SU-DHL-6 (cell line): ENCODE measurements at regions not wholly inside any gene's neighbourhood (a gene's known extent, or its start where the extent isn't known, plus 50 kb on each side); places are given as distances from the start of the nearest gene placed in this dataset.

Experiments used
- H2AFZ ChIP-seq: fragments of 200-600 bp; sonication (generic); 2 replicates; pipeline ENCODE4 v1.6.1; 2014; ENCODE audit warnings: low read depth, mild to moderate bottlenecking, moderate library complexity, mixed read lengths, antibody characterized with exemption, low read length; ENCODE audit not compliant: severe bottlenecking
- H3F3A ChIP-seq: fragments of 200-600 bp; shearing (Covaris generic); 2 replicates; pipeline ENCODE4 v1.6.0; 2016; ENCODE audit warnings: antibody characterized with exemption, mild to moderate bottlenecking; ENCODE audit not compliant: insufficient read depth
- H3K27ac ChIP-seq: fragments of 200-600 bp; sonication (generic); 2 replicates; pipeline ENCODE4 v1.5.1; 2016; ENCODE audit warnings: low read depth, mild to moderate bottlenecking, low read length, moderate library complexity, mixed read lengths
- H3K27me3 ChIP-seq: fragments of 200-600 bp; sonication (generic), shearing (Covaris generic); 2 replicates; pipeline ENCODE4 v1.6.0; 2014; ENCODE audit warnings: mild to moderate bottlenecking, low read length
- H3K36me3 ChIP-seq: fragments of 200-600 bp; sonication (generic); 2 replicates; pipeline ENCODE4 v1.6.1; 2014; ENCODE audit warnings: mild to moderate bottlenecking, low read length, mixed read lengths
- H3K4me2 ChIP-seq: fragments of 300-600, 200-600 bp; shearing (Covaris generic), sonication (generic); 2 replicates; pipeline ENCODE4 v1.6.0; 2014; ENCODE audit warnings: low read length, low read depth, mild to moderate bottlenecking; ENCODE audit not compliant: poor library complexity, severe bottlenecking
- H3K4me3 ChIP-seq: fragments of 200-600 bp; sonication (generic); 2 replicates; pipeline ENCODE4 v1.5.1; 2014; ENCODE audit warnings: antibody characterized with exemption, low read length, mild to moderate bottlenecking, mixed read lengths; ENCODE audit not compliant: insufficient read depth, poor library complexity, severe bottlenecking
- H3K79me2 ChIP-seq: fragments of 200-600 bp; sonication (generic); 2 replicates; pipeline ENCODE4 v1.6.1; 2014; ENCODE audit warnings: mild to moderate bottlenecking, low read length, moderate library complexity; ENCODE audit not compliant: insufficient read depth
- H3K9ac ChIP-seq: fragments of 200-600 bp; sonication (generic); 2 replicates; pipeline ENCODE4 v1.7.0; 2014; ENCODE audit warnings: mild to moderate bottlenecking, low read length
- H3K9me2 ChIP-seq: fragments of 200-600 bp; sonication (generic); replicated peaks from 2 replicates; pipeline ENCODE4 v1.6.1; 2014; ENCODE audit warnings: low read length; ENCODE audit not compliant: insufficient read depth
- H3K9me3 ChIP-seq: fragments of 200-600 bp; sonication (generic); 2 replicates; pipeline ENCODE4 v1.6.1; 2014; ENCODE audit warnings: low read length, mixed read lengths; ENCODE audit not compliant: insufficient read depth
- H4K20me1 ChIP-seq: fragments of 200-600 bp; sonication (generic); 2 replicates; pipeline ENCODE4 v1.6.1; 2014; ENCODE audit warnings: low read depth, mild to moderate bottlenecking, antibody characterized with exemption, low read length, moderate library complexity, mixed read lengths
- CTCF ChIP-seq: fragments of 200-600 bp; sonication (generic); IDR thresholded peaks from one replicate; pipeline ENCODE4 v1.5.1; 2017; ENCODE audit warnings: antibody characterized with exemption, mild to moderate bottlenecking, low read length, moderate library complexity; ENCODE audit not compliant: insufficient read depth, poor library complexity, severe bottlenecking
- EZH2phosphoT487 ChIP-seq: fragments of 200-600 bp; sonication (generic), shearing (Covaris generic); conservative IDR thresholded peaks from 2 replicates; pipeline ENCODE4 v1.6.1; 2018; ENCODE audit warnings: mild to moderate bottlenecking, antibody characterized with exemption, low read length, moderate library complexity, mixed read lengths

DNA sequence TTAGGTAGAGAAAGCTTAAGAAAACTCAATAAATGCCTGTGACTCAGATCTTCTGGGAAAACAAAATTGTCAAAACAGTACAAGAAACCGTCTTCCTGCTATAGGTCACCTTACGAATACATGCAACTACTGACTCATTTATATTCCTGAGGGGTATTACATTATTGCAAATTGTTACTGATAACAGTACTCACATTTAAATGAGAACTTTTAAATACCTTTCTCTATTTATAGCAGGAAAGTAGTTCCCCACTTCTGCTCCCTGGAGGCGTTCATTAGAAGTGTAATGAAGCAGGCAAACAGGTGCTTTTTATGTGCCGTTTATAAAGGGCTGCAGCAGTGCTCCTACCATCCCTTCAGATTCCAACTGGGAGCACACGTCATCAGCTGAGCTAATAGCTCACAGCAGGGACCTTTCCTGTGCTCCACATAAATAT, 65.1 kb upstream of the RPRM start:
- no peak overlapping the region for H3K4me2 ChIP-seq
- no peak overlapping the region for H2AFZ ChIP-seq

GRCh38 chr2:153546358-153546757, 67.8 kb upstream of the RPRM start:
- Histone ChIP-seq H3K9ac (no peak overlapping the region), H3K4me2 (no peak overlapping the region), H3F3A (no peaks in the 10 kb centered on the region), H3K27me3 (no peaks in the 10 kb centered on the region), H3K27ac (no peak overlapping the region), H4K20me1 (no peaks in the 10 kb centered on the region), H3K4me3 (no peak overlapping the region), H3K9me2 (no peaks in the 10 kb centered on the region), H3K79me2 (no peaks in the 10 kb centered on the region), H3K9me3 (no peaks in the 10 kb centered on the region), H2AFZ (no peak overlapping the region), H3K36me3 (no peaks in the 10 kb centered on the region)
- TF ChIP-seq CTCF (no peak), EZH2phosphoT487 (no peak)

More for the DNA sequence above, 65.1 kb upstream of the RPRM start:
- Histone ChIP-seq H3K36me3 (no peaks in the 10 kb centered on the region), H3K4me3 (no peak overlapping the region), H4K20me1 (no peaks in the 10 kb centered on the region), H3K27me3 (no peaks in the 10 kb centered on the region), H3K79me2 (no peaks in the 10 kb centered on the region), H3K27ac (no peak overlapping the region), H3K9ac (no peak overlapping the region), H3F3A (no peaks in the 10 kb centered on the region), H3K9me3 (no peaks in the 10 kb centered on the region), H3K9me2 (no peaks in the 10 kb centered on the region)
- TF ChIP-seq CTCF (no peak), EZH2phosphoT487 (no peak)

DNA sequence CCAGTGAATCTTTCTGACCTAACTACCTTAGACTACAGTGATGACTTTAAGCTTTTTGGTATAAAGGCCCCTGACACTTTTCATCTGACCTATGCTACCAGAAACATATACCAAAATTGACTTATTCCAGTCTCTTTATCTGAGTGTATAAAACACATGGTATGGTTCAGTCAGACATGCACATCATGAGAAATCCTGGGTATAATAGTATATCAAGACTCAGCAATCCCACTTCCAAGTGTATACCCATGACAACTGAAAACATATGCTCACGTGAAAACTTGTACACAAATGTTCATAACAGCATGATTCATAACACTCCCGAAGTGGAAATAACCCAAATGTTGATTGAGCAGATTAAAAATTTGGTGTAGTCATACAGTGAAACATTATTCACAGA, 70.0 kb upstream of the RPRM start:
- Histone ChIP-seq H3K4me3 (no peak overlapping the region), H3K9me2 (no peaks in the 10 kb centered on the region), H3K27me3 (no peaks in the 10 kb centered on the region), H3K79me2 (no peaks in the 10 kb centered on the region), H3K9ac (no peak overlapping the region), H3K9me3 (no peaks in the 10 kb centered on the region), H3K27ac (no peak overlapping the region), H2AFZ (no peak overlapping the region), H3K36me3 (no peaks in the 10 kb centered on the region), H3F3A (no peaks in the 10 kb centered on the region), H4K20me1 (no peaks in the 10 kb centered on the region), H3K4me2 (no peak overlapping the region)
- TF ChIP-seq EZH2phosphoT487, result no peak
- no peak for TF ChIP-seq CTCF

DNA sequence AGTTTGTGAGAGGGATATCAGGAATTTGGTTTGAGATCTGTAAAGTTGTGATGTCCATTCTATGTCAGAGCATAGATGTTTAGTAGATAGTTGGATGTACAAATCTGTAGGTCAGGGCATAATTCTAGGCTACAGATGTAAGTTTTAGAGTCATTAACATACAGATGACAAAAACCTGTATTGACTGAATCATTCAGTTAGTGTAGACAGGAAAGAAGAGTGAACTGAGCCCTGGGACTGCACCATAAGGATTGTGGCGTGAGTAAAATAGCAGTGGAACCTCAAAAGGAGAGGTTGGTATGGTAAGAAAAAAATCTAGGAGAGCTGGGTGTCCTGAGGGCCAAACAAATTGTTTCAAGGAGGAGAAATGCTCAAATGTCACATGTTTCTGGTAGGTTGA, 73.1 kb upstream of the RPRM start:
- Histone ChIP-seq H4K20me1 (no peaks in the 10 kb centered on the region), H3K79me2 (no peaks in the 10 kb centered on the region), H3K4me2 (no peak overlapping the region), H3K9ac (no peak overlapping the region), H3F3A (no peaks in the 10 kb centered on the region), H3K4me3 (no peak overlapping the region), H3K27me3 (no peaks in the 10 kb centered on the region), H3K36me3 (no peaks in the 10 kb centered on the region), H3K27ac (no peak overlapping the region), H3K9me3 (no peaks in the 10 kb centered on the region), H2AFZ (no peak overlapping the region), H3K9me2 (no peaks in the 10 kb centered on the region)
- no peak for TF ChIP-seq CTCF
- TF ChIP-seq EZH2phosphoT487, result no peak
